Activated naive CD4-positive, alpha-beta T cell treated with anti-CD3 and anti-CD28 coated beads, Interleukin-2, amount 10 ng/mL, durations not matched to agents 7 days and 5 days (primary cell): ENCODE measurements at regions not wholly inside any gene's neighbourhood (a gene's known extent, or its start where the extent isn't known, plus 50 kb on each side); places are given as distances from the start of the nearest gene placed in this dataset.
"Not testable (repeated sequence)": the region's sequence is repeated elsewhere in the genome, so short reads cannot be mapped to it uniquely, and the experiment has no call there.

Experiments used
- CTCF ChIA-PET: fragments of 350-600 bp; sonication (Branson Sonifier 250); formaldehyde crosslinking; loops from one replicate; lab custom pipeline; 2021; ENCODE audit warnings: antibody characterized with exemption; lab: Charles Lee
- DNase-seq: peaks from one replicate; pipeline ENCODE4 v3.0.0-alpha.2; 2020
- H3K27ac Mint-ChIP-seq: one replicate; pipeline ENCODE4 v1.8.0; 2021; ENCODE audit warnings: mild to moderate bottlenecking, moderate library complexity, mixed read lengths
- H3K27me3 Mint-ChIP-seq: one replicate; pipeline ENCODE4 v1.8.0; 2021; ENCODE audit warnings: mild to moderate bottlenecking, mixed read lengths
- H3K36me3 Mint-ChIP-seq: one replicate; pipeline ENCODE4 v1.8.0; 2021; ENCODE audit warnings: mixed read lengths
- H3K4me1 Mint-ChIP-seq: one replicate; pipeline ENCODE4 v1.8.0; 2021; ENCODE audit warnings: mixed read lengths
- H3K4me3 Mint-ChIP-seq: one replicate; pipeline ENCODE4 v1.8.0; 2021; ENCODE audit warnings: mild to moderate bottlenecking, moderate library complexity, mixed read lengths
- H3K9me3 Mint-ChIP-seq: one replicate; pipeline ENCODE4 v1.8.0; 2021; ENCODE audit warnings: mixed read lengths

DNA sequence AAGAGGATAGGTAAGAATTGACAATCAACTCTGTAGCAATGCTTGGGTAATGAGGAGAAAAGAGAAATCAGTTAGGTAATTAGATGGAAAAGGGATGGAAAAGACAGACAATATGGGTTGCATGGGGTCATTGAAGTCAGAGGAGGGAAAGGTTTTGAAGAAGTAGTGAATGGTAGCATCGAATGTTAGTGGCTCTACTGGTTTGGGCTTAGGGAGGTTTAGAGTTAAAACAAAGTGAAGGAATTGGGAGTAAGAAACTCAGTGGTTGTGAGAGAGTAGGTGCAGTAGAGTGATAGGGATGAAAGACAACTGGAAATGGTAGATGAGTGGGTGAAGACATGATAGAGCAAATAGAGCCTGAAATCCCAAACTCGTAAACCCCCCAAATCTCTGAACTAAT is 140.1 kb upstream of the ZFP64 start:
- CTCF ChIA-PET, result no interaction called here

GRCh38 chr20:52321396-52321795 is 129.8 kb upstream of the ZFP64 start:
- no peak overlapping the region for H3K27ac Mint-ChIP-seq
- no peaks in the 10 kb centered on the region for H3K9me3 Mint-ChIP-seq
- DNase-seq, result no peak
- no peaks in the 10 kb centered on the region for H3K36me3 Mint-ChIP-seq
- CTCF ChIA-PET, result interaction anchor here (1.3 kb wide), 1 partner anchor 9 kb away, joined by 5 read pairs; no protein-coding TSS in a partner anchor
- no peak overlapping the region for H3K4me3 Mint-ChIP-seq
- H3K4me1 Mint-ChIP-seq, result no peaks in the 10 kb centered on the region
- H3K27me3 Mint-ChIP-seq, result no peaks in the 10 kb centered on the region

More for the DNA sequence above, 140.1 kb upstream of the ZFP64 start:
- no peak overlapping the region for H3K27ac Mint-ChIP-seq
- no peaks in the 10 kb centered on the region for H3K9me3 Mint-ChIP-seq
- no peak for DNase-seq
- H3K36me3 Mint-ChIP-seq, result no peaks in the 10 kb centered on the region
- no peaks in the 10 kb centered on the region for H3K4me1 Mint-ChIP-seq
- H3K4me3 Mint-ChIP-seq, result no peak overlapping the region
- no peaks in the 10 kb centered on the region for H3K27me3 Mint-ChIP-seq

DNA sequence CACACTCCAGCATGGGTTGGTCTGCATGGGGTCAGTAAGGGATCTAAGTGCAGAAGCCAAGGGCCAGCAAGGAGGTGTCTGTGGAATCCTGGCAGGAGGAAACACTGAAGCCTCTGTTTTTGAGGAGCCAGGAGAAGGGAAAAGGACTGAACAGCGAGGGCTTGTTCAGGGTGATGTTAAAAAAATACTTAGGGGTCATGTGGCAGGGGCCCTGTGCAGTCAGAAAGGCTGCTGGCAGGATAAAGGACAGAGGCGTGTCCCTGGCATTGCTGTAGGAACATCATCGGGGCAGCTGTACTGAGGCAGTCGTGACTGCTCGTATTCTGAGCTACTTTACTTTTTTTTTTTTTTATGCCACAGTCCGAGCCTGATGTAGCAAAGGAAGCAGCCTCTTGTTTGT is 127.1 kb upstream of the ZFP64 start:
- no peaks in the 10 kb centered on the region for H3K36me3 Mint-ChIP-seq
- H3K27me3 Mint-ChIP-seq, result peaks cover 4% of the 10 kb centered on the region
- peaks cover 3% of the 10 kb centered on the region for H3K4me1 Mint-ChIP-seq
- H3K4me3 Mint-ChIP-seq, result no peak overlapping the region
- CTCF ChIA-PET, result no interaction called here
- no peak overlapping the region for H3K27ac Mint-ChIP-seq
- no peaks in the 10 kb centered on the region for H3K9me3 Mint-ChIP-seq
- DNase-seq, result no peak

DNA sequence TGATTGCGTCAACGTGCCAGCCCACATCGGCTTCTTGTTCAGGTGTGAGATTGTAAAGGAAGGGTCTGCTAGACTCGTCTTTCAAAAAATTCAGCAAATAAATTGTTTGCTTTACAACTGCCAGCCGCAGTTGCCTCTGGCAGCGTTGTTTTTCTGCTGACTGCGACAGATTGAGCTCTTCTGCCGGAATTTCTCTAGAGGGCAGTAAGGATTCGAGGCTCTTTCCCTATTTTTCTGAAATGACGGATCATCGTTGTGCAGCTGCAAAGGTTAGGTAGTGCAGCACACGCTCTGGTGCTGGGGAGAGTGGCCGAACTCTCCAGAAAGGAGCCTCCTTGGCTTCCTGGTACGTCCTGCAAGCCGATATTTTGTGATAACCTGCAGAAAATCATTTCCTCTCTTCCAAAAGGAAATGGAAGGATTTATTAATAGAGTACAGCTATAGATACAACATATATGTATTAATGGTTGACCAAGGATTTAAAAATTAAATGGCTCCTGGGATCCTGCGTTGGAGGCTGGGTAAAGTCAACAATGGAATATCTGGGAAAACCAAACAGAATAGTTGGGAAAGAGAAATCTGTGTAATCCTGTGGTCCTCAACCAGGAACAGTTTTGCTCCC is 121.9 kb upstream of the ZFP64 start:
- no peak overlapping the region for H3K4me3 Mint-ChIP-seq
- no peaks in the 10 kb centered on the region for H3K36me3 Mint-ChIP-seq
- CTCF ChIA-PET, result interaction anchor here (1.1 to 2.6 kb wide), 5 partner anchors 14 to 1234 kb away, joined by 3 to 13 read pairs (median 3); no protein-coding TSS in a partner anchor
- H3K4me1 Mint-ChIP-seq, result peaks cover 15% of the 10 kb centered on the region
- DNase-seq, result no peak
- H3K9me3 Mint-ChIP-seq, result no peaks in the 10 kb centered on the region
- peaks cover 4% of the 10 kb centered on the region for H3K27me3 Mint-ChIP-seq
- H3K27ac Mint-ChIP-seq, result no peak overlapping the region

GRCh38 chr20:52312132-52312729 is 120.7 kb upstream of the ZFP64 start:
- Mint-ChIP-seq H3K4me1 (peaks cover 19% of the 10 kb centered on the region), H3K36me3 (no peaks in the 10 kb centered on the region), H3K27ac (no peak overlapping the region), H3K4me3 (no peak overlapping the region), H3K9me3 (no peaks in the 10 kb centered on the region), H3K27me3 (peaks cover 4% of the 10 kb centered on the region)
- peak; percentile 70 for DNase-seq
- CTCF ChIA-PET, result interaction anchor here (0.6 to 2.6 kb wide), 26 partner anchors 9 to 1749 kb away, joined by 3 to 13 read pairs (median 4); no protein-coding TSS in a partner anchor

DNA sequence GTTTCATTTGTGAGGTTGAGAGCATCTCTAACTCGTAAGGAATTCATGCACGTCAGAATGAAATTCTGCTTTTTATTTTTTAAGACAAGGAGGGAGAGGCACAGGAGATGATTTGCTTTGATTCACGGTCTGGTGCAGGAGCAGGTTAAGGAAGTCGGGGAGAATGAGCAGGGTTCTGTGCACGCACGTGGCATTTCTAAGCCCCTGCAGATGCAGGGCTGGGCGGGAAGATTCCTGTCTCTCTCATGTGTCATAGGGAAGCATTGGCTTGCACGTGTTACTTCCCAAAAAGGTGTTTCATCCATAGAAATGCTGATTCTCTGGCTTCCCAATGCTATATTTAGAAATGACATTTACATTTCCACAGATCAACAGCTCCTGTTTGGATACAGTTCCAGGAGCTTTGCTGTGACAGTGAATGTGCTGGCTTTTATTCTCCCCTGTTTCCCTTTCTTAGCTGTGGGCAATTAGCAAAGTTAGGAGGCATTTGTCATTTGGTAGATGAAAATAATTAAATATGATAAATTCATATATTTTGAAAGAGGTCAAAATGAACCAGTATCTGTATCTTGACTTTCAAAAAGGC is 119.7 kb upstream of the ZFP64 start:
- H3K36me3 Mint-ChIP-seq, result no peaks in the 10 kb centered on the region
- H3K27ac Mint-ChIP-seq, result no peak overlapping the region
- no peak overlapping the region for H3K4me3 Mint-ChIP-seq
- H3K27me3 Mint-ChIP-seq, result peaks cover 4% of the 10 kb centered on the region
- H3K9me3 Mint-ChIP-seq, result no peaks in the 10 kb centered on the region
- DNase-seq, result no peak
- CTCF ChIA-PET, result interaction anchor here (0.7 to 2.6 kb wide), 11 partner anchors 10 to 1623 kb away, joined by 3 to 13 read pairs (median 5); no protein-coding TSS in a partner anchor
- peaks cover 26% of the 10 kb centered on the region for H3K4me1 Mint-ChIP-seq

GRCh38 chr20:52309181-52309580 is 117.6 kb upstream of the ZFP64 start:
- Mint-ChIP-seq H3K9me3 (no peaks in the 10 kb centered on the region), H3K4me1 (peaks cover 44% of the 10 kb centered on the region), H3K36me3 (no peaks in the 10 kb centered on the region), H3K27ac (no peak overlapping the region), H3K4me3 (no peak overlapping the region), H3K27me3 (peaks cover under 1% of the 10 kb centered on the region)
- no peak for DNase-seq
- CTCF ChIA-PET, result interaction anchor here (0.8 to 1.3 kb wide), 3 partner anchors 74 to 1238 kb away, joined by 3 to 4 read pairs (median 3); no protein-coding TSS in a partner anchor

DNA sequence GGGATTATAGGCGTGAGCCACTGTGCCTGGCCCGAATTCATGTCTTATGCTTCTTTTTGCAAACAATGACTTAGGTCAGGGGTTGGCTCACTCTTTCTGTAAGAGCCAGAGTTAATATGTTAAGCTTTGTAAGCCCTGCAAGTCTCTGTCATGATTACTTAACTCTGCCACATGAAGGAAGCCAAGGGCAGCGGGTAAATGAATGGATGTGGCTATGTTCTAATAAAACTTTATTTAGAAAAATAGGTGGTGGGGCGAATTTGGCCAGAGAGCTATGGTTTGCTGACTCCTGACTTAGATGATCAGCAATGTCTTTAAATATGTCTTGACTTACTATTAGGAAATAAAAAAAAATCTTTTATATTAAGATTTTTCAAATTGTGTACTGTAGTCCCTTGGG is 114.9 kb upstream of the ZFP64 start:
- Mint-ChIP-seq H3K4me1 (peaks cover 44% of the 10 kb centered on the region), H3K27ac (peak overlapping the region; percentile 86), H3K4me3 (no peak overlapping the region), H3K36me3 (peaks cover 1% of the 10 kb centered on the region), H3K27me3 (no peaks in the 10 kb centered on the region), H3K9me3 (no peaks in the 10 kb centered on the region)
- CTCF ChIA-PET, result interaction anchor here (1.0 to 1.3 kb wide), 3 partner anchors 13 to 910 kb away, joined by 3 to 4 read pairs (median 3); no protein-coding TSS in a partner anchor
- DNase-seq, result no peak

GRCh38 chr20:52305858-52306257 is 114.3 kb upstream of the ZFP64 start:
- peaks cover 1% of the 10 kb centered on the region for H3K36me3 Mint-ChIP-seq
- CTCF ChIA-PET, result interaction anchor here (1.0 to 1.3 kb wide), 3 partner anchors 12 to 911 kb away, joined by 3 to 4 read pairs (median 3); no protein-coding TSS in a partner anchor
- peak; percentile 58 for DNase-seq
- peaks cover 44% of the 10 kb centered on the region for H3K4me1 Mint-ChIP-seq
- no peak overlapping the region for H3K4me3 Mint-ChIP-seq
- H3K9me3 Mint-ChIP-seq, result no peaks in the 10 kb centered on the region
- no peaks in the 10 kb centered on the region for H3K27me3 Mint-ChIP-seq
- H3K27ac Mint-ChIP-seq, result peak overlapping the region; percentile 86

DNA sequence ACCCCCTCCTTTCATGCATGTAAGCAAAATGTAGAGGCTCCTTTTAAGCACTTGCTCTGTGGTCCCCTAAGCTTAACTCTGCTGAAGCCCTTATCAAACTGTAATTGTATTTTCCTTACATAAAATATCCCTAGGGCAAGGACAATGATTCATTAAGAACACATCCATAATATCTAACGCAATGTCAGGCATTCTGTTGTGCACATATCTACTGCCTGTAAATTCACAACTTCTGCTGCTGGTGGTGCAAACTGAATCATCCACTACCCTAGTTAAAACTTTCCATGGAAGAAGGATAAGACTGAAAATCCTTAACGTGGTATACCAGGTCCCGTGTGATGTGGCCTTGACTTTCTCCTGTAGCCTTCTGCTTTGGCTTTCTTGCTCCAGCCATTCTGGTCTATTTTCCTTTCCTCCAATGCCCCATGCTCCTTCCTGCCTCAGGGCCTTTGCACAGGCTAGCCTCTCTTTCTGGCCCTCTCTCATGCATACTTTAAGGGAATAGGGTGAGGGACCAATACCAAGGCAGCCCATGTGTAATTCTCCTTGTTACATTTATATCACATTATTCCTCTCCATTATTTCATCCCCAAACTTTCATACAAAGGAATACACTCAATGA is 113.6 kb upstream of the ZFP64 start:
- DNase-seq, result no peak
- Mint-ChIP-seq H3K36me3 (peaks cover 1% of the 10 kb centered on the region), H3K27me3 (no peaks in the 10 kb centered on the region), H3K27ac (peak overlapping the region; percentile 86), H3K4me1 (peaks cover 44% of the 10 kb centered on the region), H3K9me3 (no peaks in the 10 kb centered on the region), H3K4me3 (no peak overlapping the region)
- CTCF ChIA-PET, result interaction anchor here (1.0 kb wide), 1 partner anchor 11 kb away, joined by 3 read pairs; no protein-coding TSS in a partner anchor

- H3K4me3 Mint-ChIP-seq, result no peak overlapping the region
- CTCF ChIA-PET, result no interaction called here
- no peaks in the 10 kb centered on the region for H3K9me3 Mint-ChIP-seq
- H3K27ac Mint-ChIP-seq, result no peak overlapping the region
- peaks cover 1% of the 10 kb centered on the region for H3K36me3 Mint-ChIP-seq
- no peaks in the 10 kb centered on the region for H3K27me3 Mint-ChIP-seq
- DNase-seq, result no peak
- H3K4me1 Mint-ChIP-seq, result peaks cover 44% of the 10 kb centered on the region
Observed at GRCh38 chr20:52303281-52303950, 111.8 kb upstream of the ZFP64 start.

DNA sequence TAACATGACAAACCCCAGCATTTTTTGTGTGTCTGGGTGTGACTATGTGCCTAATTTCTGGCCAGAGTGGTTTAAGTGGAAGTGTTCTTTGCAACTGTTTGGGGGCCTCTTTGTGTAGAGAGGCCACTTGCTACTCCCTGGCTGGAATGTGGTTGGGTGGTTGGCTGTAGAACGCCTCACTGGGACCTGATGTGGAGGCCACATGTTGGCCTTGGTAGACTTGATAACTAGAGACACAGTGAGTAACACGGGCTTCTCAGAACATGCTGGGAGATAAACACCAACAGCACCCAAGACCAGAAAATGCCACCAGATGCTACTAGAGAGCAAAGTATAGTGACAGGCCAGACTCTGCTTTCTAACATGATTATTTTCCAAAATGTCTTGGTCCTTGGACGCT is 111.2 kb upstream of the ZFP64 start:
- no peak overlapping the region for H3K4me3 Mint-ChIP-seq
- CTCF ChIA-PET, result no interaction called here

GRCh38 chr20:52302051-52302450 is 110.5 kb upstream of the ZFP64 start:
- DNase-seq, H3K27ac Mint-ChIP-seq, H3K4me3 Mint-ChIP-seq, H3K36me3 Mint-ChIP-seq, H3K27me3 Mint-ChIP-seq, H3K9me3 Mint-ChIP-seq: not testable (repeated sequence)
- CTCF ChIA-PET, result interaction anchor here (2.0 kb wide), 1 partner anchor 10 kb away, joined by 9 read pairs; no protein-coding TSS in a partner anchor
- H3K4me1 Mint-ChIP-seq, result peaks cover 39% of the 10 kb centered on the region

More for the DNA sequence above, 111.2 kb upstream of the ZFP64 start:
- DNase-seq, result no peak
- Mint-ChIP-seq H3K4me1 (peaks cover 44% of the 10 kb centered on the region), H3K9me3 (no peaks in the 10 kb centered on the region), H3K27ac (no peak overlapping the region), H3K27me3 (no peaks in the 10 kb centered on the region), H3K36me3 (peaks cover 1% of the 10 kb centered on the region)
